ENCODE measurements at regions not wholly inside any gene's neighbourhood (a gene's known extent, or its start where the extent isn't known, plus 50 kb on each side); places are given as distances from the start of the nearest gene placed in this dataset.

- no peak overlapping the region for H3K27ac ChIP-seq (ENCODE audit: low read length)
- H3K4me3 ChIP-seq (ENCODE audit: low read length), result no peak overlapping the region
- H3K9ac ChIP-seq (ENCODE audit: low read depth, low read length), result no peak overlapping the region
- no peaks in the 10 kb centered on the region for H3K9me3 ChIP-seq (ENCODE audit: insufficient read depth, low read depth, low read length)
- H3K4me1 ChIP-seq (ENCODE audit: insufficient read depth, low read length), result no peaks in the 10 kb centered on the region
- no peaks in the 10 kb centered on the region for H3K27me3 ChIP-seq (ENCODE audit: insufficient read depth, low read length)
- H3K36me3 ChIP-seq (ENCODE audit: insufficient read depth, low read depth, low read length), result no peaks in the 10 kb centered on the region
Measured at GRCh38 chrX:137366018-137366633, 199.8 kb upstream of the ZIC3 start.

- no peaks in the 10 kb centered on the region for H3K4me1 ChIP-seq (ENCODE audit: insufficient read depth, low read length)
- H3K4me3 ChIP-seq (ENCODE audit: low read length), result no peak overlapping the region
- H3K9ac ChIP-seq (ENCODE audit: low read depth, low read length), result no peak overlapping the region
- H3K27me3 ChIP-seq (ENCODE audit: insufficient read depth, low read length), result no peaks in the 10 kb centered on the region
- no peaks in the 10 kb centered on the region for H3K9me3 ChIP-seq (ENCODE audit: insufficient read depth, low read depth, low read length)
- H3K36me3 ChIP-seq (ENCODE audit: insufficient read depth, low read depth, low read length), result no peaks in the 10 kb centered on the region
- no peak overlapping the region for H3K27ac ChIP-seq (ENCODE audit: low read length)
Measured at GRCh38 chrX:137363559-137363958, 202.4 kb upstream of the ZIC3 start.

GRCh38 chrX:137362583-137362982 is 203.3 kb upstream of the ZIC3 start:
- H3K36me3 ChIP-seq (ENCODE audit: insufficient read depth, low read depth, low read length), result no peaks in the 10 kb centered on the region
- no peak overlapping the region for H3K4me3 ChIP-seq (ENCODE audit: low read length)
- H3K9ac ChIP-seq (ENCODE audit: low read depth, low read length), result no peak overlapping the region
- no peak overlapping the region for H3K27ac ChIP-seq (ENCODE audit: low read length)
- H3K4me1 ChIP-seq (ENCODE audit: insufficient read depth, low read length), result no peaks in the 10 kb centered on the region
- H3K27me3 ChIP-seq (ENCODE audit: insufficient read depth, low read length), result no peaks in the 10 kb centered on the region
- no peaks in the 10 kb centered on the region for H3K9me3 ChIP-seq (ENCODE audit: insufficient read depth, low read depth, low read length)

- no peak overlapping the region for H3K9ac ChIP-seq (ENCODE audit: low read depth, low read length)
- H3K4me3 ChIP-seq (ENCODE audit: low read length), result no peak overlapping the region
- H3K36me3 ChIP-seq (ENCODE audit: insufficient read depth, low read depth, low read length), result no peaks in the 10 kb centered on the region
- H3K27me3 ChIP-seq (ENCODE audit: insufficient read depth, low read length), result no peaks in the 10 kb centered on the region
- no peaks in the 10 kb centered on the region for H3K4me1 ChIP-seq (ENCODE audit: insufficient read depth, low read length)
- H3K27ac ChIP-seq (ENCODE audit: low read length), result no peak overlapping the region
- H3K9me3 ChIP-seq (ENCODE audit: insufficient read depth, low read depth, low read length), result no peaks in the 10 kb centered on the region
Measured at GRCh38 chrX:137354851-137355250, 211.1 kb upstream of the ZIC3 start.

- H3K36me3 ChIP-seq (ENCODE audit: insufficient read depth, low read depth, low read length), result no peaks in the 10 kb centered on the region
- no peak overlapping the region for H3K9ac ChIP-seq (ENCODE audit: low read depth, low read length)
- no peak overlapping the region for H3K4me3 ChIP-seq (ENCODE audit: low read length)
- H3K9me3 ChIP-seq (ENCODE audit: insufficient read depth, low read depth, low read length), result no peaks in the 10 kb centered on the region
- no peak overlapping the region for H3K27ac ChIP-seq (ENCODE audit: low read length)
- no peaks in the 10 kb centered on the region for H3K4me1 ChIP-seq (ENCODE audit: insufficient read depth, low read length)
- H3K27me3 ChIP-seq (ENCODE audit: insufficient read depth, low read length), result no peaks in the 10 kb centered on the region
Measured at GRCh38 chrX:137353404-137353803, 212.5 kb upstream of the ZIC3 start.

GRCh38 chrX:137352101-137352660 is 213.7 kb upstream of the ZIC3 start:
- no peak overlapping the region for H3K4me3 ChIP-seq (ENCODE audit: low read length)
- no peaks in the 10 kb centered on the region for H3K27me3 ChIP-seq (ENCODE audit: insufficient read depth, low read length)
- H3K4me1 ChIP-seq (ENCODE audit: insufficient read depth, low read length), result no peaks in the 10 kb centered on the region

GRCh38 chrX:137342969-137343368 is 223.0 kb upstream of the ZIC3 start:
- Histone ChIP-seq H3K9me3 (ENCODE audit: insufficient read depth, low read depth, low read length) (no peaks in the 10 kb centered on the region), H3K4me1 (ENCODE audit: insufficient read depth, low read length) (no peaks in the 10 kb centered on the region), H3K36me3 (ENCODE audit: insufficient read depth, low read depth, low read length) (no peaks in the 10 kb centered on the region), H3K9ac (ENCODE audit: low read depth, low read length) (no peak overlapping the region), H3K27me3 (ENCODE audit: insufficient read depth, low read length) (no peaks in the 10 kb centered on the region), H3K27ac (ENCODE audit: low read length) (no peak overlapping the region), H3K4me3 (ENCODE audit: low read length) (no peak overlapping the region)

More at GRCh38 chrX:137352101-137352660, 213.7 kb upstream of the ZIC3 start:
- Histone ChIP-seq H3K36me3 (ENCODE audit: insufficient read depth, low read depth, low read length) (no peaks in the 10 kb centered on the region), H3K27ac (ENCODE audit: low read length) (no peak overlapping the region), H3K9me3 (ENCODE audit: insufficient read depth, low read depth, low read length) (no peaks in the 10 kb centered on the region), H3K9ac (ENCODE audit: low read depth, low read length) (no peak overlapping the region)

GRCh38 chrX:137313627-137314026 is 252.3 kb upstream of the ZIC3 start:
- Histone ChIP-seq H3K4me3 (ENCODE audit: low read length) (no peak overlapping the region), H3K27ac (ENCODE audit: low read length) (no peak overlapping the region), H3K9me3 (ENCODE audit: insufficient read depth, low read depth, low read length) (no peaks in the 10 kb centered on the region), H3K27me3 (ENCODE audit: insufficient read depth, low read length) (no peaks in the 10 kb centered on the region), H3K36me3 (ENCODE audit: insufficient read depth, low read depth, low read length) (no peaks in the 10 kb centered on the region), H3K4me1 (ENCODE audit: insufficient read depth, low read length) (no peaks in the 10 kb centered on the region), H3K9ac (ENCODE audit: low read depth, low read length) (no peak overlapping the region)

- no peaks in the 10 kb centered on the region for H3K36me3 ChIP-seq (ENCODE audit: insufficient read depth, low read depth, low read length)
- no peak overlapping the region for H3K4me3 ChIP-seq (ENCODE audit: low read length)
- no peaks in the 10 kb centered on the region for H3K9me3 ChIP-seq (ENCODE audit: insufficient read depth, low read depth, low read length)
- H3K27ac ChIP-seq (ENCODE audit: low read length), result no peak overlapping the region
- no peaks in the 10 kb centered on the region for H3K27me3 ChIP-seq (ENCODE audit: insufficient read depth, low read length)
- H3K4me1 ChIP-seq (ENCODE audit: insufficient read depth, low read length), result no peaks in the 10 kb centered on the region
- no peak overlapping the region for H3K9ac ChIP-seq (ENCODE audit: low read depth, low read length)
Measured at GRCh38 chrX:137305404-137305803, 260.5 kb upstream of the ZIC3 start.

- Histone ChIP-seq H3K27me3 (ENCODE audit: insufficient read depth, low read length) (no peaks in the 10 kb centered on the region), H3K27ac (ENCODE audit: low read length) (no peak overlapping the region), H3K36me3 (ENCODE audit: insufficient read depth, low read depth, low read length) (no peaks in the 10 kb centered on the region), H3K9ac (ENCODE audit: low read depth, low read length) (no peak overlapping the region), H3K4me3 (ENCODE audit: low read length) (no peak overlapping the region), H3K9me3 (ENCODE audit: insufficient read depth, low read depth, low read length) (no peaks in the 10 kb centered on the region), H3K4me1 (ENCODE audit: insufficient read depth, low read length) (no peaks in the 10 kb centered on the region)
Measured at GRCh38 chrX:137297167-137297566, 263.4 kb upstream of the GPR101 start.

GRCh38 chrX:137290011-137290410 is 256.2 kb upstream of the GPR101 start:
- H3K27me3 ChIP-seq (ENCODE audit: insufficient read depth, low read length), result no peaks in the 10 kb centered on the region
- H3K4me3 ChIP-seq (ENCODE audit: low read length), result no peak overlapping the region
- H3K9ac ChIP-seq (ENCODE audit: low read depth, low read length), result no peak overlapping the region
- H3K9me3 ChIP-seq (ENCODE audit: insufficient read depth, low read depth, low read length), result no peaks in the 10 kb centered on the region
- H3K4me1 ChIP-seq (ENCODE audit: insufficient read depth, low read length), result no peaks in the 10 kb centered on the region
- H3K27ac ChIP-seq (ENCODE audit: low read length), result no peak overlapping the region
- H3K36me3 ChIP-seq (ENCODE audit: insufficient read depth, low read depth, low read length), result no peaks in the 10 kb centered on the region

GRCh38 chrX:137287191-137287590 is 253.4 kb upstream of the GPR101 start:
- Histone ChIP-seq H3K9me3 (ENCODE audit: insufficient read depth, low read depth, low read length) (no peaks in the 10 kb centered on the region), H3K36me3 (ENCODE audit: insufficient read depth, low read depth, low read length) (no peaks in the 10 kb centered on the region), H3K4me3 (ENCODE audit: low read length) (no peak overlapping the region), H3K27me3 (ENCODE audit: insufficient read depth, low read length) (no peaks in the 10 kb centered on the region), H3K4me1 (ENCODE audit: insufficient read depth, low read length) (no peaks in the 10 kb centered on the region), H3K27ac (ENCODE audit: low read length) (no peak overlapping the region), H3K9ac (ENCODE audit: low read depth, low read length) (no peak overlapping the region)

Data from iPS-20b (cell line).